ENCODE measurements at regions not wholly inside any gene's neighbourhood (a gene's known extent, or its start where the extent isn't known, plus 50 kb on each side); places are given as distances from the start of the nearest gene placed in this dataset.
"Not testable (repeated sequence)": the region's sequence is repeated elsewhere in the genome, so short reads cannot be mapped to it uniquely, and the experiment has no call there.

DNA sequence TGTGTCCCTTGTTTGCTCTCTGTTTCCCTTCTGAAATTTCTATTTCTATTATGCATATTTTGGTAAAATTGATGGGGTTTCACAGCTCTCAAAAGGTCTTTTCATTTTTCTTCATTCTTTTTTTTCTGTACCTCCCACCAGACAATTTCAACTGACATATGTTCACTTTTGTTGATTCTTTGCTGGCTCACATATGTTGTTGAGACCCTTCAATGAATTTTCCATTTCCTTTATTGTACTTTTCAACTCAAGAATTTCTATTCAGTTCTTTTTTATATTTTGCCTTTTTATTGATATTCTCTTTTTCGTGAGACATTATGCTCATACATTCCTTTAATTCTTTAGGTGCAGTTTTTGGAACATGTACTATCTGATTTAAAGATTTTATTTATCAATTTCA lies 102.6 kb upstream of the GRIK1 start:
- ATAC-seq (no peak), DNase-seq (no peak)
- Histone ChIP-seq H3K4me3 (ENCODE audit: low read length) (no peak overlapping the region), H3K27ac (ENCODE audit: low read length) (no peak overlapping the region), H3K27me3 (ENCODE audit: control insufficient read depth, insufficient read depth) (no peaks in the 10 kb centered on the region), H3K9me3 (ENCODE audit: control insufficient read depth, low read length) (no peaks in the 10 kb centered on the region), H3K4me1 (ENCODE audit: control insufficient read depth, insufficient read depth, low read length) (no peaks in the 10 kb centered on the region)
- intact Hi-C loops (cut with DNase I): no loop called here
- 84% methylated on average over 1 of the region's 1 CpG for WGBS

DNA sequence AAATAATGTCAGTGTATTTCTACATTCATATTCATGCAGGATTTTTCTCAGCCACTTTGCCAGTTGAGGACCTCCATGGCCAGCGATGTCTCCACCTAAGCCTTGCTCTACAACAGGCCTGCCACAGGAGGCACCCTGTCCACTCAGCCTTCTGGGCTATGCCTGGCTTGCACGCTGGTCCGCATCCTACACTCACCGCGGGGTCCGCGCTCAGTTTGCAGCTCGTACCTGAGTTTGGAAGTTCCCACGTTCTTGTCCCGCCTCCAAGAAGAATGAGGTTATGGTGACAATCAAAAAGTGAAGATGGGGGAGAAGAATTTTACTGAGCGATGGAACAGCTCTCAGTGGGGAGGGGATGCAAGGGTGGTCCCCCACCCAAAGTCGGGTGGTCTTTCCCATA lies 93.6 kb upstream of the GRIK1 start:
- peak in 1 of 3 donors; percentile 27 for DNase-seq
- Histone ChIP-seq H3K27ac (ENCODE audit: low read length) (no peak overlapping the region), H3K4me1 (ENCODE audit: control insufficient read depth, insufficient read depth, low read length) (no peaks in the 10 kb centered on the region), H3K27me3 (ENCODE audit: control insufficient read depth, insufficient read depth) (no peaks in the 10 kb centered on the region), H3K9me3 (ENCODE audit: control insufficient read depth, low read length) (no peaks in the 10 kb centered on the region), H3K4me3 (ENCODE audit: low read length) (no peak overlapping the region)
- intact Hi-C loops (cut with DNase I): no loop called here
- no peak for ATAC-seq
- 94% methylated on average over 12 of the region's 12 CpGs for WGBS

DNA sequence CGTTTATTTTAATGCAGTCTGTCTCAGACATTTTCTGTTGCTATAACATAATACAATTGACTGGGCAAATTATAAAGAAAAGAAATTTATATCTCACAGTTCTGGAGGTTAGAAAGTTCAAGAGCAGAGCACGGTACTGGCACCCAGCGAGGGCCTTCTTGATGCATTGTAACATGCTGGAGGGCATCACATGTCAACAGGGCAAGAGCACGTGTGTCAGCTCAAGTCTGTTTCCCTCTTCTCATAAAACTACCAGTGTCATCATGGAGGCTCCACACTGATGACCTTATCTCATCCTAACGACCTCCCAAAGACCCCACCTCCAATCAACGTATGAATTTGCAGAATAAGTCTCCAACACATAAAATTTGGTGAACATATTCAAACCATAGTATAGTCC lies 90.6 kb upstream of the GRIK1 start:
- intact Hi-C loops (cut with DNase I): no loop called here
- H3K4me3 ChIP-seq (ENCODE audit: low read length): no peak overlapping the region
- H3K9me3 ChIP-seq (ENCODE audit: control insufficient read depth, low read length): no peaks in the 10 kb centered on the region
- no peak for DNase-seq
- no peaks in the 10 kb centered on the region for H3K27me3 ChIP-seq (ENCODE audit: control insufficient read depth, insufficient read depth)
- no peak for ATAC-seq
- H3K4me1 ChIP-seq (ENCODE audit: control insufficient read depth, insufficient read depth, low read length): no peaks in the 10 kb centered on the region
- H3K27ac ChIP-seq (ENCODE audit: low read length): no peak overlapping the region
- 60% methylated on average over 6 of the region's 6 CpGs for WGBS

DNA sequence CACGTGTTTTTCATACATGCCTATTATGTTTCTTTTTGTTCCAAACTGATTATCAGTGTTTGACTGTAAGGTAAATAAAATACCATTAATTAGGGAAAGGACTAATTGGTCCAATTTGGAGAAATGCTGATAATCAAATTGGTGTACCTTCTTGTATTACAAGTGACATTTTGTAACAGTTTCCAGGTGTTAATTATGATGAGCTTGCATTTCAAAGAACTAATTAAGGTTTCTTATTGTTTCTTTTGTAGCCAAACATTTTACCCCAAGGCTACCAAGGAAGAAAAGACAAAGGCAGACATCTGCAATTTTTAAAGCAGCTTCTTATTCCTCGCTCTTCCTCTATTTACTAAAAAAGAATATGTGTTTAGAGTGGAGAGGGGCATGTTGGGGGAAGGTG lies 88.7 kb upstream of the GRIK1 start:
- ATAC-seq (no peak), DNase-seq (no peak)
- intact Hi-C loops (cut with DNase I): no loop called here
- Histone ChIP-seq H3K4me1 (ENCODE audit: control insufficient read depth, insufficient read depth, low read length) (no peaks in the 10 kb centered on the region), H3K4me3 (ENCODE audit: low read length) (no peak overlapping the region), H3K27ac (ENCODE audit: low read length) (no peak overlapping the region), H3K9me3 (ENCODE audit: control insufficient read depth, low read length) (no peaks in the 10 kb centered on the region), H3K27me3 (ENCODE audit: control insufficient read depth, insufficient read depth) (no peaks in the 10 kb centered on the region)
- WGBS: 61% methylated on average over 2 of the region's 2 CpGs

DNA sequence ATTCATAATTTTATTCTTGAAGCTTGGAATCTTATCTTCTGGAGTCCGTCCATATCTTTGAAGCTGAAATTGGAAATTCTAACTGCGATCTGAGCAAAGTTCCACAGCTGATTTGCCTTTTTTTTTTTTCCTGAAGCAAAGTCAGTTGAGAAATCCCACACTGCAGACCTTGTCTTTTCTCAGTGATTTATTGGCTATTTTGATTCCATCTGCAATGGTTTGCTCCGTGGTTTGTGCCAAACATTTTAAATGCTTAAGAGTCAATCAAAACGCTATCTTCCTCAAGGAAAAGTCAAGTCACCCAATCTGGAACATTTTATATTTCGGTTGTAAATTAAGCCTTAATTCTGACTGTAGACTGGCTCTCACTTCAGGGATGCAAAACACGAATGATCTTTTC lies 88.2 kb upstream of the GRIK1 start:
- Histone ChIP-seq H3K4me1 (ENCODE audit: control insufficient read depth, insufficient read depth, low read length) (no peaks in the 10 kb centered on the region), H3K4me3 (ENCODE audit: low read length) (no peak overlapping the region), H3K9me3 (ENCODE audit: control insufficient read depth, low read length) (no peaks in the 10 kb centered on the region), H3K27me3 (ENCODE audit: control insufficient read depth, insufficient read depth) (no peaks in the 10 kb centered on the region), H3K27ac (ENCODE audit: low read length) (no peak overlapping the region)
- no peak for ATAC-seq
- intact Hi-C loops (cut with DNase I): no loop called here
- no peak for DNase-seq
- WGBS: 47% methylated on average over 6 of the region's 6 CpGs

DNA sequence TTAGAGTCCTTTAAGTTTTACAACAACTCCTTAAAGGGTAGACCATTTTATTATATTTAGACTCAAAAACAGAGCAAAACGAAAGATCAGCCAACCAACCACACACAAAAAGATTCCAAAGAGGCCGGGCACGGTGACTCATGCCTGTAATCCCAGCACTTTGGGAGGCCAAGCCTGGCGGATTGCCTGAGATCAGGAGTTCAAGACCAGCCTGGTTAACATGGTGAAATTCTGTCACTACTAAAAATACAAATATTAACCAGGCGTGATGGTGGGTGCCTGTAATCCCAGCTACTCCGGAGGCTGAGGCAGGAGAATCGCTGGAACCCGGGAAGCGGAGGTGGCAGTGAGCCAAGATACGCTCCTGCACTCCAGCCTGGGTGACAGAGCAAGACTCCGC lies 83.3 kb upstream of the GRIK1 start:
- H3K9me3 ChIP-seq (ENCODE audit: control insufficient read depth, low read length); ATAC-seq; H3K4me1 ChIP-seq (ENCODE audit: control insufficient read depth, insufficient read depth, low read length); DNase-seq; intact Hi-C loops (cut with DNase I); H3K4me3 ChIP-seq (ENCODE audit: low read length); H3K27me3 ChIP-seq (ENCODE audit: control insufficient read depth, insufficient read depth); H3K27ac ChIP-seq (ENCODE audit: low read length): not testable (repeated sequence)
- 70% methylated on average over 11 of the region's 11 CpGs for whole genome bisulfite sequencing

DNA sequence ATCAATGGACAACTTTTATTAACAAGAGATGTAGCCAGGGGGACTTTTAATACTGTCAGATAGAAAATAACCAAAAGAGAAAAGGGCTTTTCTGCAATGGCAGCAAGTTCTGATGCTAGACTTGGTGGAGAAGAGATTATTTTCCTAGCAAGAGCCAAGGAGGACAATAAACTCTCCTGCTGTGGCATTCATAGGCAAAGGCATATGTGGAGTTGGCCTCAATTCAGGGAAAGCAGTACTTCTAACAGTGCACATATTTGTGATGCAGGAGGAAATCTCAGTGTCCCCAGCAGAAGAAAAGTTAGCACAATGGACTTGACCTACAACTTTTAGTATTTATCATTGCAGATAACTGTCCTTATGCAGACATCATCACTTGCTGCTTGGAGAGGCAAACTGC lies 75.1 kb upstream of the GRIK1 start:
- no peak overlapping the region for H3K27ac ChIP-seq (ENCODE audit: low read length)
- H3K27me3 ChIP-seq (ENCODE audit: control insufficient read depth, insufficient read depth): no peaks in the 10 kb centered on the region
- H3K9me3 ChIP-seq (ENCODE audit: control insufficient read depth, low read length): no peaks in the 10 kb centered on the region
- ATAC-seq (no peak), DNase-seq (no peak)
- no peaks in the 10 kb centered on the region for H3K4me1 ChIP-seq (ENCODE audit: control insufficient read depth, insufficient read depth, low read length)
- intact Hi-C loops (cut with DNase I): no loop called here
- no peak overlapping the region for H3K4me3 ChIP-seq (ENCODE audit: low read length)

DNA sequence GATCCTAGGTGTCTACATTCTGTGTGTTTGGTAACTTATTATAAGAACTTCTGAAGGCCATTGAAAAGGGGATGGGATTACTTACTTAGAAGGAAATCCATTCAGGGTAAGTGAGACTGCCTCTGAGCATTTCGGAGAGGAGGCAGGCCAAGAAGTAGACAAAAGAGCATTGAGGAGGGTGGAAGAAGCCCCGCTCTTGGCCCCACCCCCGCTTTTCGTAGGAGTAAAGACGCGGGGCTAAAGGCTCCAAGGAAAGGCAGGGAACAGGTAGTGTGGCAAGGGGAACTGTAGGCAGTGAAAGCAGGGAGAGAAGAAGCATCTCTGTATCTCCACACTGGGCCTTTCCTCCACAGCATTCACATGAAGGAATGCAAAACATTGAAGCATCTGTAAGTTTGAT lies 51.8 kb upstream of the GRIK1 start:
- intact Hi-C loops (cut with DNase I): no loop called here
- Histone ChIP-seq H3K27ac (ENCODE audit: low read length) (no peak overlapping the region), H3K4me1 (ENCODE audit: control insufficient read depth, insufficient read depth, low read length) (no peaks in the 10 kb centered on the region), H3K4me3 (ENCODE audit: low read length) (no peak overlapping the region), H3K27me3 (ENCODE audit: control insufficient read depth, insufficient read depth) (no peaks in the 10 kb centered on the region), H3K9me3 (ENCODE audit: control insufficient read depth, low read length) (no peaks in the 10 kb centered on the region)
- DNase-seq (no peak), ATAC-seq (no peak)
- 62% methylated on average over 6 of the region's 6 CpGs for WGBS

DNA sequence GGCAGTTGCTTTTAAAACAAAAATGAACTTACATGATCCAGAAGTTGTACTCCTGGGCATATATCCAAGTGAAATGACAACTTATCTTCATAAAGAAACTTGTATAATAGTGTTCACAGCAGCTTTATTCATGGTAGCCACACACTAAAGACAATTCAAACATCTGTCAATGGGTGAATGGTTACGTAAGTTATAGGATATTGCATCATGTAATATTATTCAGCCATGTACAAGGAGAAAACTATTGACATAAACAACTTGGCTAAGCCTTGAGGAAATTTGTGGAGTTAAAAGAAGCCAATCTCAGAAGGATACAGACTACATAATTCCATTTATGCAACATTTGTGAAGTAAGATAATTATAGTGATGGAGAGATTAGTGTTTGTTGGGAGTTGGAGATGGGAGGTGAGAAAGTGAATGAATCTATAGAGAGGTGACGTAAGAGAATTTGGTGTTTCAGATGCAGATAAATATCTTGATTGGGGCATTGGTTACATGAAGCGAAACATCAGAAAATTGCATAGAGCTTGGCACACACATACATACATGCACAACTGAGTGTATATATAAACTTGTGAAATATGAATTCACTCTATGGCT lies 49.9 kb upstream of the GRIK1 start:
- DNase-seq (no peak), ATAC-seq (no peak)
- H3K9me3 ChIP-seq (ENCODE audit: control insufficient read depth, low read length): no peaks in the 10 kb centered on the region
- intact Hi-C loops (cut with DNase I): no loop called here
- no peaks in the 10 kb centered on the region for H3K4me1 ChIP-seq (ENCODE audit: control insufficient read depth, insufficient read depth, low read length)
- H3K4me3 ChIP-seq (ENCODE audit: low read length): no peak overlapping the region
- WGBS: 80% methylated on average over 3 of the region's 3 CpGs
- H3K27me3 ChIP-seq (ENCODE audit: control insufficient read depth, insufficient read depth): no peaks in the 10 kb centered on the region
- H3K27ac ChIP-seq (ENCODE audit: low read length): no peak overlapping the region

All from right cardiac atrium (tissue), 5 donors.